Activated CD8-positive, alpha-beta T cell treated with anti-CD3 and anti-CD28 coated beads for 36 hours (primary cell): ENCODE measurements at regions not wholly inside any gene's neighbourhood (a gene's known extent, or its start where the extent isn't known, plus 50 kb on each side); places are given as distances from the start of the nearest gene placed in this dataset.

Source experiments
- ATAC-seq: fragments of 200-7000 bp; cut with Tn5 transposase; one replicate; pipeline ENCODE4 v1.10.0; 2021; ENCODE audit warnings: mild to moderate bottlenecking, moderate library complexity
- CTCF ChIA-PET: fragments of 350-600 bp; sonication (Branson Sonifier 250); formaldehyde crosslinking; loops from one replicate; lab custom pipeline; 2021; ENCODE audit warnings: antibody characterized with exemption; lab: Charles Lee
- POLR2A ChIA-PET: fragments of 350-600 bp; sonication (Branson Sonifier 250); formaldehyde crosslinking; loops from one replicate; lab custom pipeline; 2021; ENCODE audit warnings: antibody characterized with exemption; lab: Charles Lee
- DNase-seq: peaks from one replicate; pipeline ENCODE4 v3.0.0-alpha.2; 2020
- H3K27ac Mint-ChIP-seq: one replicate; pipeline ENCODE4 v1.8.0; 2021; ENCODE audit warnings: mild to moderate bottlenecking, mixed read lengths
- H3K27me3 Mint-ChIP-seq: one replicate; pipeline ENCODE4 v1.8.0; 2021; ENCODE audit warnings: mixed read lengths
- H3K36me3 Mint-ChIP-seq: one replicate; pipeline ENCODE4 v1.8.0; 2021; ENCODE audit warnings: low read depth, mixed read lengths
- H3K4me1 Mint-ChIP-seq: one replicate; pipeline ENCODE4 v1.8.0; 2021; ENCODE audit warnings: low read depth, mixed read lengths
- H3K4me3 Mint-ChIP-seq: one replicate; pipeline ENCODE4 v1.8.0; 2021; ENCODE audit warnings: mild to moderate bottlenecking, moderate library complexity, mixed read lengths
- H3K9me3 Mint-ChIP-seq: one replicate; pipeline ENCODE4 v1.8.0; 2021; ENCODE audit warnings: mixed read lengths
- CTCF ChIP-seq: fragments of 200-600 bp; IDR thresholded peaks from one replicate; pipeline ENCODE4 v1.8.0; 2022; ENCODE audit warnings: antibody characterized with exemption, mild to moderate bottlenecking
- intact Hi-C: fragments of 100-400 bp; cut with micrococcal nuclease; formaldehyde crosslinking; loops from one replicate; pipeline ENCODE4 v1.10.0; 2022

DNA sequence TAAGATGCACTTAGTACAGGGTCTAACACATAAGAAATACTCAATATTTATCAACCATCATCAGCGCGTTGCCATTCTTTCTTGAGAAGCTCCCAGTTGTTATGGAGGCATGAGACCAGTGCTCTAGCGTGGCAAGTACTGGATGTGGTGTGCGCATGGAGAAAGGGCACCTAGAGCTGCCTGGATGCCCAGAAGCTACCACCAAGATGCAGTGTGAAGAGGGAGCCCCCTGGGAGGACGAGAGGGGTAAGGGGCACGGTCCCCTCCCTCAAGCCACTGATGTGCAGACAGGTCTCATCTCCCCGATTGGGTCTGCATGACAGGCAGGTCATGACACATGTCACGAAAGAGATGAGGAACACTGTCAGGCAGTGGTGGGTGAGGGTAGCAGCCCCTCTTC, 127.7 kb upstream of the CXCL14 start:
- H3K36me3 Mint-ChIP-seq: no peaks in the 10 kb centered on the region
- peaks cover 3% of the 10 kb centered on the region for H3K27me3 Mint-ChIP-seq
- ATAC-seq: no peak
- no peak for TF ChIP-seq CTCF
- intact Hi-C loops: no loop called here
- no peak for DNase-seq
- H3K4me3 Mint-ChIP-seq: no peak overlapping the region
- POLR2A ChIA-PET: no interaction called here
- H3K27ac Mint-ChIP-seq: no peak overlapping the region
- H3K4me1 Mint-ChIP-seq: no peaks in the 10 kb centered on the region
- no peaks in the 10 kb centered on the region for H3K9me3 Mint-ChIP-seq
- CTCF ChIA-PET: no interaction called here

GRCh38 chr5:135705941-135706466, 127.2 kb upstream of the CXCL14 start:
- ATAC-seq: no peak
- Mint-ChIP-seq H3K27me3 (peaks cover 3% of the 10 kb centered on the region), H3K9me3 (no peaks in the 10 kb centered on the region), H3K4me3 (no peak overlapping the region), H3K27ac (no peak overlapping the region), H3K4me1 (no peaks in the 10 kb centered on the region), H3K36me3 (no peaks in the 10 kb centered on the region)
- ChIA-PET POLR2A (no interaction called here), CTCF (no interaction called here)
- no peak for TF ChIP-seq CTCF
- DNase-seq: no peak
- intact Hi-C loops: no loop called here

DNA sequence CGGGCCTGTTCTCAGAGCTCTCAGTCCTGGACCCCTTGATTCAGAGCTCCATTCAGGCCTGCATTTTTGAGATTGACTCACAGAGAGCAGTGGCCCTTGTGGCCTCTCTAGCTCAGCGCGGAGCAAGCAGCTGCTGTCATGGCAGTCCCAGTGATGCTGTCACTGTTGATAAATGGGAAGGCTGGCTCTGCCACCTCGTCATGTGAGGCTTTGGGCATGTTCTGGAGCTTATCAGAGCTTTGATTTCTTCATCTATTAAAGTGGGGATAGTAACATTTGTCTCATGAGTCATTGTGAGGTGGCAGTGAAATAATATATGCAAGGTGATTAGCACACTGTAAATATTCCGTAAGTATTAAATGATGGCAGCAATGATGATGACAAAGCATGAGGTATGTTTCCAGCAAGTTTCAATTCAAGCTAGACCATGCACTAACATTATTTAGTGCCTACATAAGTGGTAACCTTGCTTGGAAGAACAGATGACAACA, 126.4 kb upstream of the CXCL14 start:
- no peak for DNase-seq
- ChIA-PET POLR2A (no interaction called here), CTCF (no interaction called here)
- Mint-ChIP-seq H3K4me3 (no peak overlapping the region), H3K9me3 (no peaks in the 10 kb centered on the region), H3K4me1 (no peaks in the 10 kb centered on the region), H3K27ac (no peak overlapping the region), H3K27me3 (no peaks in the 10 kb centered on the region), H3K36me3 (no peaks in the 10 kb centered on the region)
- intact Hi-C loops: no loop called here
- no peak for ATAC-seq
- no peak for TF ChIP-seq CTCF

DNA sequence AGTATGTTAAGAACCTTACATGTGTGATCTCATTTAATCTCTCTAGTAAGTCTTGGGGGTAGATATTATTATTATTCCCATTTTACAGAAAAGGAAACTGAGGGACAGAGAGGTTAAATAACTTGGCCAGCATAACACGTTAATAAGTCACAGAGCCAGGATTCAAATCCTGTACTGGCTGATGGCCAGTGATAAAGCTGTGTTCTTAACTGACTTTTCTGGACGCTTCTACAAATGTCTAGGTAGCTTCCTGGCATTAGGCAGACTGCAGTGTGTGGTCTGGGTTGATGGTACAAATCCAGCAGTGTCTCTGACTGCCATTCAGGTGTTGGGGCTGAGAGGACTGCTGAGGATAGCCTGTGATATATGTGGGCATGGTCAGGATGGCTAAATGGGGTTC, 125.8 kb upstream of the CXCL14 start:
- Mint-ChIP-seq H3K9me3 (no peaks in the 10 kb centered on the region), H3K4me3 (no peak overlapping the region), H3K36me3 (no peaks in the 10 kb centered on the region), H3K27ac (no peak overlapping the region), H3K27me3 (no peaks in the 10 kb centered on the region), H3K4me1 (no peaks in the 10 kb centered on the region)
- no peak for DNase-seq
- ATAC-seq: no peak
- POLR2A ChIA-PET: no interaction called here
- CTCF ChIA-PET: interaction anchor here (1.1 kb wide), 1 partner anchor 139 kb away, joined by 4 read pairs; no protein-coding TSS in a partner anchor
- TF ChIP-seq CTCF: no peak
- intact Hi-C loops: no loop called here

GRCh38 chr5:135703016-135703550, 124.3 kb upstream of the CXCL14 start:
- Mint-ChIP-seq H3K4me1 (no peaks in the 10 kb centered on the region), H3K9me3 (no peaks in the 10 kb centered on the region), H3K27me3 (no peaks in the 10 kb centered on the region), H3K27ac (no peak overlapping the region), H3K4me3 (no peak overlapping the region), H3K36me3 (no peaks in the 10 kb centered on the region)
- intact Hi-C loops: no loop called here
- ChIA-PET POLR2A (no interaction called here), CTCF (no interaction called here)
- ATAC-seq (no peak), DNase-seq (no peak)
- no peak for TF ChIP-seq CTCF
